ENCODE measurements at regions not wholly inside any gene's neighbourhood (a gene's known extent, or its start where the extent isn't known, plus 50 kb on each side); places are given as distances from the start of the nearest gene placed in this dataset.
A peak's percentile ranks its signal among the peaks of the same experiment; 100 is the strongest.
"Not testable (repeated sequence)": the region's sequence is repeated elsewhere in the genome, so short reads cannot be mapped to it uniquely, and the experiment has no call there.

GRCh38 chr6:835476-836160 lies 142.7 kb upstream of the EXOC2 start:
- DNase-seq, result no peak

- DNase-seq, result no peak
Measured at GRCh38 chr6:834866-835265, 141.9 kb upstream of the EXOC2 start.

- no peak for DNase-seq
Measured at GRCh38 chr6:834190-834589, 141.3 kb upstream of the EXOC2 start.

- not testable (repeated sequence) for DNase-seq
Measured at GRCh38 chr6:832804-833203, 139.9 kb upstream of the EXOC2 start.

- peak; percentile 91 for DNase-seq
Measured at GRCh38 chr6:830667-831327, 137.9 kb upstream of the EXOC2 start.

GRCh38 chr6:829656-830055 lies 136.7 kb upstream of the EXOC2 start:
- peak; percentile 56 for DNase-seq

GRCh38 chr6:827431-827830 lies 134.5 kb upstream of the EXOC2 start:
- DNase-seq, result no peak

- DNase-seq, result no peak
Measured at GRCh38 chr6:819122-819521, 126.2 kb upstream of the EXOC2 start.

- DNase-seq, result peak; percentile 39
Measured at GRCh38 chr6:818196-818595, 125.3 kb upstream of the EXOC2 start.

GRCh38 chr6:816510-817084 lies 123.7 kb upstream of the EXOC2 start:
- no peak for DNase-seq

- DNase-seq, result peak; percentile 12
Measured at GRCh38 chr6:815348-815738, 122.4 kb upstream of the EXOC2 start.

- DNase-seq, result no peak
Measured at GRCh38 chr6:814378-815347, 121.7 kb upstream of the EXOC2 start.

- DNase-seq, result no peak
Measured at GRCh38 chr6:811831-812230, 118.9 kb upstream of the EXOC2 start.

GRCh38 chr6:811191-811590 lies 118.3 kb upstream of the EXOC2 start:
- DNase-seq, result no peak

GRCh38 chr6:804771-805170 lies 111.8 kb upstream of the EXOC2 start:
- no peak for DNase-seq

GRCh38 chr6:804317-804716 lies 111.4 kb upstream of the EXOC2 start:
- DNase-seq, result no peak

- no peak for DNase-seq
Measured at GRCh38 chr6:803191-803977, 110.4 kb upstream of the EXOC2 start.

GRCh38 chr6:802701-803100 lies 109.8 kb upstream of the EXOC2 start:
- peak; percentile 44 for DNase-seq

- DNase-seq, result not testable (repeated sequence)
Measured at GRCh38 chr6:802223-802622, 109.3 kb upstream of the EXOC2 start.

GRCh38 chr6:799769-800168 lies 106.8 kb upstream of the EXOC2 start:
- DNase-seq, result no peak

- peak; percentile 72 for DNase-seq
Measured at GRCh38 chr6:797479-798077, 104.6 kb upstream of the EXOC2 start.

All from NCI-H82 (cell line).